Limb (tissue), 2 donors: ENCODE measurements at regions not wholly inside any gene's neighbourhood (a gene's known extent, or its start where the extent isn't known, plus 50 kb on each side); places are given as distances from the start of the nearest gene placed in this dataset.
"Not testable (repeated sequence)": the region's sequence is repeated elsewhere in the genome, so short reads cannot be mapped to it uniquely, and the experiment has no call there.

Source experiments
- DNase-seq, 2 donors: peaks; one replicate each; pipeline ENCODE4 v3.0.0-alpha.2; 2016; ENCODE audit errors: extremely low spot score in 2 of 2

GRCh38 chr20:48057251-48057650 lies 272.0 kb upstream of the SULF2 start:
- no peak for DNase-seq

GRCh38 chr20:48056218-48056617 lies 270.9 kb upstream of the SULF2 start:
- DNase-seq = no peak

GRCh38 chr20:48054051-48054450 lies 268.8 kb upstream of the SULF2 start:
- DNase-seq = no peak

- peak; percentile 44 to 59 for DNase-seq
Measured at GRCh38 chr20:48052475-48052835, 267.2 kb upstream of the SULF2 start.

- peak; percentile 47 to 67 for DNase-seq
Measured at GRCh38 chr20:48051794-48052474, 266.7 kb upstream of the SULF2 start.

GRCh38 chr20:48049641-48050040 lies 264.4 kb upstream of the SULF2 start:
- DNase-seq = peak in 1 of 2 donors; percentile 65

GRCh38 chr20:48049171-48049570 lies 263.9 kb upstream of the SULF2 start:
- no peak for DNase-seq

- DNase-seq = no peak
Measured at GRCh38 chr20:48047447-48047846, 262.2 kb upstream of the SULF2 start.

GRCh38 chr20:48042628-48043027 lies 257.3 kb upstream of the SULF2 start:
- no peak for DNase-seq

GRCh38 chr20:48041078-48041780 lies 255.9 kb upstream of the SULF2 start:
- DNase-seq = no peak

- no peak for DNase-seq
Measured at GRCh38 chr20:48040491-48040890, 255.2 kb upstream of the SULF2 start.

GRCh38 chr20:48040051-48040450 lies 254.8 kb upstream of the SULF2 start:
- DNase-seq = no peak

GRCh38 chr20:48039514-48039913 lies 254.2 kb upstream of the SULF2 start:
- DNase-seq = no peak

GRCh38 chr20:48038713-48039112 lies 253.4 kb upstream of the SULF2 start:
- DNase-seq = no peak

- DNase-seq = not testable (repeated sequence)
Measured at GRCh38 chr20:48037798-48038197, 252.5 kb upstream of the SULF2 start.

- DNase-seq = no peak
Measured at GRCh38 chr20:48035961-48036731, 250.9 kb upstream of the SULF2 start.

- DNase-seq = no peak
Measured at GRCh38 chr20:48034751-48035150, 249.5 kb upstream of the SULF2 start.

GRCh38 chr20:48033005-48033404 lies 247.7 kb upstream of the SULF2 start:
- DNase-seq = not testable (repeated sequence)

GRCh38 chr20:48031122-48031521 lies 245.8 kb upstream of the SULF2 start:
- DNase-seq = no peak

GRCh38 chr20:48026981-48027592 lies 241.8 kb upstream of the SULF2 start:
- no peak for DNase-seq

- no peak for DNase-seq
Measured at GRCh38 chr20:48025661-48026060, 240.4 kb upstream of the SULF2 start.

- DNase-seq = peak; percentile 48 to 59
Measured at GRCh38 chr20:48025051-48025515, 239.8 kb upstream of the SULF2 start.
